IMR-90 (cell line): ENCODE measurements at regions not wholly inside any gene's neighbourhood (a gene's known extent, or its start where the extent isn't known, plus 50 kb on each side); places are given as distances from the start of the nearest gene placed in this dataset.

Experiments
- ATAC-seq: fragments of 200-7000 bp; cut with Tn5 transposase; 2 replicates; pipeline ENCODE4 v1.9.1; 2020; ENCODE audit warnings: low read depth, mild to moderate bottlenecking, moderate library complexity
- BruUV-seq: library from RNA; stranded (reverse); fragments of 400-500 nt; replicated peaks from 2 replicates; lab custom pipeline; 2021; lab: Mats Ljungman, UMichigan
- CTCF ChIA-PET: fragments of 300-600 bp; formaldehyde crosslinking; extraction: SDS; loops from one replicate; lab custom pipeline; 2021; ENCODE audit warnings: antibody characterized with exemption; lab: Yijun Ruan, JAX
- POLR2A ChIA-PET: fragments of 300-600 bp; sonication (Branson Sonifier 250); formaldehyde crosslinking; loops from one replicate; lab custom pipeline; 2022; ENCODE audit warnings: antibody characterized with exemption; ENCODE audit not compliant: unreplicated experiment; lab: Charles Lee
- DNase-seq: peaks from one replicate; pipeline ENCODE4 v3.0.0; 2013
- H2AFZ ChIP-seq: replicated peaks from 2 replicates; pipeline ENCODE3; 2013; ENCODE audit warnings: low read length, mild to moderate bottlenecking; ENCODE audit not compliant: poor library complexity
- H2AK5ac ChIP-seq: 2 replicates; pipeline ENCODE4 v1.6.1; 2013; ENCODE audit warnings: low read depth, low read length, inconsistent platforms
- H2AK9ac ChIP-seq: replicated peaks from 2 replicates; pipeline ENCODE3; 2013; ENCODE audit warnings: mild to moderate bottlenecking, low read depth, low read length, moderate library complexity; ENCODE audit not compliant: poor library complexity
- H2BK120ac ChIP-seq: 2 replicates; pipeline ENCODE4 v1.6.1; 2013; ENCODE audit warnings: low read depth, low read length, inconsistent platforms
- H2BK15ac ChIP-seq: 3 replicates; pipeline ENCODE4 v1.6.1; 2013; ENCODE audit warnings: low read depth, low read length, inconsistent platforms
- H2BK20ac ChIP-seq: 2 replicates; pipeline ENCODE4 v1.6.1; 2013; ENCODE audit warnings: low read depth, mild to moderate bottlenecking, inconsistent platforms, low read length, moderate library complexity
- H2BK5ac ChIP-seq: 2 replicates; pipeline ENCODE4 v1.6.1; 2013; ENCODE audit warnings: mild to moderate bottlenecking, low read depth, low read length, inconsistent platforms; ENCODE audit not compliant: poor library complexity, severe bottlenecking
- H3K14ac ChIP-seq: replicated peaks from 2 replicates; pipeline ENCODE4 v1.6.1; 2013; ENCODE audit warnings: low read depth, low read length, inconsistent platforms
- H3K18ac ChIP-seq: 2 replicates; pipeline ENCODE4 v1.6.1; 2013; ENCODE audit warnings: low read depth, low read length, control low read depth
- H3K23ac ChIP-seq: 2 replicates; pipeline ENCODE4 v1.6.1; 2013; ENCODE audit warnings: low read depth, low read length, inconsistent platforms
- H3K27ac ChIP-seq: 2 replicates; pipeline ENCODE4 v1.5.1; 2013; ENCODE audit warnings: mild to moderate bottlenecking, control low read depth, low read length; ENCODE audit not compliant: insufficient read depth
- H3K27me3 ChIP-seq: 2 replicates; pipeline ENCODE4 v1.6.1; 2013; ENCODE audit warnings: low read length; ENCODE audit not compliant: control insufficient read depth, insufficient read depth
- H3K36me3 ChIP-seq: 2 replicates; pipeline ENCODE4 v1.6.1; 2013; ENCODE audit warnings: low read length, mixed read lengths; ENCODE audit not compliant: control insufficient read depth, insufficient read depth
- H3K4ac ChIP-seq: 2 replicates; pipeline ENCODE4 v1.6.1; 2013; ENCODE audit warnings: low read depth, low read length, inconsistent platforms
- H3K4me1 ChIP-seq: 2 replicates; pipeline ENCODE4 v1.6.1; 2013; ENCODE audit warnings: low read length, mixed read lengths; ENCODE audit not compliant: control insufficient read depth, insufficient read depth
- H3K4me2 ChIP-seq: 2 replicates; pipeline ENCODE4 v1.6.1; 2013; ENCODE audit warnings: low read depth, mild to moderate bottlenecking, control low read depth, low read length, moderate library complexity
- H3K4me3 ChIP-seq: 2 replicates; pipeline ENCODE4 v1.5.1; 2013; ENCODE audit warnings: low read depth, mild to moderate bottlenecking, control low read depth, low read length, moderate library complexity; ENCODE audit not compliant: insufficient read depth
- H3K56ac ChIP-seq: 2 replicates; pipeline ENCODE4 v1.6.1; 2013; ENCODE audit warnings: low read length, inconsistent platforms; ENCODE audit not compliant: insufficient read depth; ENCODE audit errors: extremely low read depth
- H3K79me1 ChIP-seq, 2 experiments: 2 replicates each; pipeline ENCODE4 v1.6.1; 2013; ENCODE audit warnings: low read length in 2 of 2, inconsistent platforms in 1 of 2, low read depth in 1 of 2
- H3K9ac ChIP-seq: 2 replicates; pipeline ENCODE4 v1.6.1; 2013; ENCODE audit warnings: low read depth, low read length, control low read depth
- H3K9me1 ChIP-seq: 2 replicates; pipeline ENCODE4 v1.6.1; 2013; ENCODE audit warnings: low read length, inconsistent platforms; ENCODE audit not compliant: insufficient read depth
- H3K9me3 ChIP-seq: 2 replicates; pipeline ENCODE4 v1.6.1; 2013; ENCODE audit warnings: low read length; ENCODE audit not compliant: control insufficient read depth, insufficient read depth
- H4K20me1 ChIP-seq: 2 replicates; pipeline ENCODE4 v1.6.1; 2013; ENCODE audit warnings: low read length, inconsistent platforms; ENCODE audit not compliant: insufficient read depth
- H4K5ac ChIP-seq: 2 replicates; pipeline ENCODE4 v1.6.1; 2013; ENCODE audit warnings: mild to moderate bottlenecking, low read depth, low read length, control low read depth
- H4K8ac ChIP-seq, 2 experiments: 2 replicates each; pipeline ENCODE4 v1.6.1; 2013; ENCODE audit warnings: low read depth in 2 of 2, low read length in 2 of 2, control low read depth in 1 of 2, inconsistent platforms in 1 of 2
- H4K91ac ChIP-seq: 2 replicates; pipeline ENCODE4 v1.6.1; 2013; ENCODE audit warnings: low read depth, low read length, inconsistent platforms; ENCODE audit not compliant: insufficient read depth
- CHD1 ChIP-seq: IDR thresholded peaks from 2 replicates; pipeline ENCODE4 v1.6.1; 2012; ENCODE audit warnings: low read depth, low read length, improper control_type of control experiment
- FOS ChIP-seq: fragments of 150-350 bp; IDR thresholded peaks from 2 replicates; pipeline ENCODE4 v1.6.1; 2016; ENCODE audit warnings: low read depth, low read length
- MAFK ChIP-seq: IDR thresholded peaks from 2 replicates; pipeline ENCODE4 v1.6.1; 2012; ENCODE audit warnings: low read depth, low read length, improper control_type of control experiment
- MAZ ChIP-seq: IDR thresholded peaks from 2 replicates; pipeline ENCODE4 v1.6.1; 2012; ENCODE audit warnings: low read depth, mild to moderate bottlenecking, low read length, improper control_type of control experiment, moderate library complexity, borderline replicate concordance
- NFE2L2 ChIP-seq: fragments of 150-350 bp; IDR thresholded peaks from 2 replicates; pipeline ENCODE4 v1.6.1; 2016; ENCODE audit warnings: low read depth, mild to moderate bottlenecking, low read length
- POLR2A ChIP-seq: IDR thresholded peaks from 2 replicates; pipeline ENCODE4 v1.6.1; 2012; ENCODE audit warnings: mild to moderate bottlenecking, low read depth, low read length
- RCOR1 ChIP-seq: IDR thresholded peaks from 2 replicates; pipeline ENCODE4 v1.6.1; 2012; ENCODE audit warnings: mild to moderate bottlenecking, low read length, improper control_type of control experiment; ENCODE audit not compliant: insufficient replicate concordance
- RFX5 ChIP-seq: IDR thresholded peaks from 2 replicates; pipeline ENCODE4 v1.8.0; 2012; ENCODE audit warnings: low read depth, mild to moderate bottlenecking, low read length, moderate library complexity
- SMC3 ChIP-seq: fragments of 150-350 bp; IDR thresholded peaks from 2 replicates; pipeline ENCODE4 v1.6.1; 2016; ENCODE audit warnings: low read depth, mild to moderate bottlenecking, antibody characterized with exemption, low read length, moderate library complexity
- WGBS, 2 experiments: methylation state at CpG; one replicate each; pipeline versions ENCODE4 v1.1.5 to v1.1.7; 2013; ENCODE audit warnings: missing lambda C conversion rate in 2 of 2; ENCODE audit not compliant: insufficient read length in 1 of 2; ENCODE audit errors: extremely low coverage in 2 of 2; 5-methylcytosine and 5-hydroxymethylcytosine counted together
- dilution Hi-C: fragments of 300-500 bp; cut with HindIII; formaldehyde crosslinking; loops from one replicate; pipeline ENCODE4 v1.14.3; 2018; ENCODE audit warnings: low sequenced_read_pairs; ENCODE audit not compliant: unreplicated experiment
- in situ Hi-C: fragments of 300-500 bp; cut with MboI; formaldehyde crosslinking; loops from 3 replicates; pipeline ENCODE4 v1.14.3; 2019; ENCODE audit warnings: low sequenced_read_pairs, inconsistent platforms, mixed read lengths
- intact Hi-C: fragments of 100-400 bp; cut with micrococcal nuclease; formaldehyde crosslinking; loops from 2 replicates; pipeline ENCODE4 v1.10.0; 2022
- TF ChIP-seq, protein P1 (sequence below): fragments of 150-350 bp; IDR thresholded peaks from 2 replicates; pipeline ENCODE4 v1.6.1; 2017; ENCODE audit warnings: mild to moderate bottlenecking, antibody characterized with exemption, low read length, low read depth
- TF ChIP-seq, protein P2 (sequence below): fragments of 150-350 bp; IDR thresholded peaks from 2 replicates; pipeline ENCODE4 v1.6.1; 2016; ENCODE audit warnings: low read depth, mild to moderate bottlenecking, low read length, moderate library complexity, borderline replicate concordance

DNA sequence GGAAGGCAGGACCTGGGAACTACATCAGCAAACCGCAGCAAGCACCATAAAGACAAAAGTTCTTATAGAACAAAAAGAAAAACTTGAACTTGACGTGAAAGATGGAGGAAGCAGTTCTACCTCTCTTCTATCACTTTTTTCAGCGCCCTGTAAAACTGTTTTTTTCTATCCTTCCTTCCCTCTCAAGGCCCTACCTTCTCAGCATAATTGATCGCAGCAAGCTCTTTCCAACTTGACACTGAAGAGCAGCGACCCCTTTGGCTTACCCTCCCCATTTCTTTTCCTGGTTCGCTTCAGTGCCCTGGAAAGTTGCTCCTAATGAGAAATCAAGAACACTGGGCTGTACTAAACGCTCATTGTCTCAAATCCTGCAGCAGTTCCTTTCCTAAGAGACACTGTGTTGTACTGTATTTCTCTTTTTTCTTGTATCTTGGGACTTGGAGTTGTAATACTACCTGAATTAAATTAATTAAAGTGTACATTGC is 150.6 kb upstream of the SLC4A4 start (continued):
- TF ChIP-seq, protein P1, sequence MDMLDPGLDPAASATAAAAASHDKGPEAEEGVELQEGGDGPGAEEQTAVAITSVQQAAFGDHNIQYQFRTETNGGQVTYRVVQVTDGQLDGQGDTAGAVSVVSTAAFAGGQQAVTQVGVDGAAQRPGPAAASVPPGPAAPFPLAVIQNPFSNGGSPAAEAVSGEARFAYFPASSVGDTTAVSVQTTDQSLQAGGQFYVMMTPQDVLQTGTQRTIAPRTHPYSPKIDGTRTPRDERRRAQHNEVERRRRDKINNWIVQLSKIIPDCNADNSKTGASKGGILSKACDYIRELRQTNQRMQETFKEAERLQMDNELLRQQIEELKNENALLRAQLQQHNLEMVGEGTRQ = no peak

DNA sequence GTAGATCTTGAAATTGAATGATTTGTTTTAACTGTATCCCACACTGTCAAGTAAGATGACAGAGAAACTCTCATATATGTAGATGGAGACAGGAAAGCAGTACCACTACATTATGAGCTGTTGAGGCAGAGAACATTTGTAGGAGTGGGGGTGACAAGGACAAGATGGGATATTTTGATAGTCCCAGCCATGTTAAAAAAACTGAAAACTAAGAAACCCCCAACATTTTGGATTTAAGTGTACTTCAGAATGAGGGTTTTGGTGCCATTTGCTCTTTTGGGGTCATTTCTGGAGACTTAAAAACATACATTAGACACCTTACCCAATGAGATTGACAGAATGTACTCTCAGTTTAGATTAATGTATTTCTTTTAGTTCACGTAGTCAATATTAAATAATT is 149.9 kb upstream of the SLC4A4 start:
- peaks cover 2% of the 10 kb centered on the region; the same call in 1 of the 2 replicates for H3K4me1 ChIP-seq
- H3K23ac ChIP-seq = peak overlapping the region; percentile 88; the same call in 1 of the 2 replicates
- H4K5ac ChIP-seq = no peak overlapping the region
- WGBS, 2 experiments = no CpG with 5 or more reads among the region's 1 CpG
- H3K56ac ChIP-seq = peak overlapping the region; percentile 58
- peak overlapping the region; percentile 38; the same call in 1 of the 2 replicates for H3K4ac ChIP-seq
- peaks cover 3% of the 10 kb centered on the region; the same call in 1 of the 2 replicates for H4K20me1 ChIP-seq
- no TSS peak for BruUV-seq
- H3K9me3 ChIP-seq = no peaks in the 10 kb centered on the region
- dilution Hi-C loops (no loop called here), intact Hi-C loops (loop anchor here (1.0 to 10.0 kb wide), 8 partner anchors 42 to 364 kb away; partner anchors contain the start of gene DCK), in situ Hi-C loops (loop anchor here (10.0 kb wide), 1 partner anchor 366 kb away; no protein-coding TSS in a partner anchor)
- no peaks in the 10 kb centered on the region for H3K27me3 ChIP-seq
- H2BK5ac ChIP-seq = peak overlapping the region; percentile 93
- no peaks in the 10 kb centered on the region; the same call in 1 of the 2 replicates for H3K36me3 ChIP-seq
- H3K79me1 ChIP-seq = peaks cover 4 to 36% of the 10 kb centered on the region in 2 experiments; a peak in 3 of 4 replicates
- H3K9me1 ChIP-seq = peaks cover 4% of the 10 kb centered on the region; the same call in 1 of the 2 replicates
- peak overlapping the region; percentile 74; the same call in 2 of the 3 replicates for H2BK15ac ChIP-seq
- H3K4me2 ChIP-seq = peak overlapping the region; percentile 98
- ChIA-PET CTCF (interaction anchor here (0.5 to 2.3 kb wide), 10 partner anchors 12 to 516 kb away, joined by 3 to 13 read pairs (median 4); no protein-coding TSS in a partner anchor), POLR2A (no interaction called here)
- H4K8ac ChIP-seq = peak overlapping the region in 1 of 2 experiments; percentile 71; a peak in 1 of 4 replicates
- DNase-seq (no peak), ATAC-seq (no peak)
- no peak overlapping the region for H2AFZ ChIP-seq
- peak overlapping the region; percentile 55; the same call in 1 of the 2 replicates for H4K91ac ChIP-seq
- H2AK5ac ChIP-seq = no peak overlapping the region; the same call in 1 of the 2 replicates
- peak overlapping the region; percentile 25; the same call in 1 of the 2 replicates for H3K27ac ChIP-seq
- peak overlapping the region; percentile 78; the same call in 1 of the 2 replicates for H3K18ac ChIP-seq
- H3K9ac ChIP-seq = peak overlapping the region; percentile 85
- no peak overlapping the region for H2BK20ac ChIP-seq
- TF ChIP-seq SMC3 = no peak
- no peak for TF ChIP-seq CHD1
- no peak for TF ChIP-seq MAFK
- no peak for TF ChIP-seq FOS
- TF ChIP-seq POLR2A = no peak
- no peak for TF ChIP-seq RFX5
- TF ChIP-seq, protein P1 = no peak
- TF ChIP-seq RCOR1 = no peak
- no peak for TF ChIP-seq MAZ
- TF ChIP-seq NFE2L2 = no peak
- TF ChIP-seq, protein P2, sequence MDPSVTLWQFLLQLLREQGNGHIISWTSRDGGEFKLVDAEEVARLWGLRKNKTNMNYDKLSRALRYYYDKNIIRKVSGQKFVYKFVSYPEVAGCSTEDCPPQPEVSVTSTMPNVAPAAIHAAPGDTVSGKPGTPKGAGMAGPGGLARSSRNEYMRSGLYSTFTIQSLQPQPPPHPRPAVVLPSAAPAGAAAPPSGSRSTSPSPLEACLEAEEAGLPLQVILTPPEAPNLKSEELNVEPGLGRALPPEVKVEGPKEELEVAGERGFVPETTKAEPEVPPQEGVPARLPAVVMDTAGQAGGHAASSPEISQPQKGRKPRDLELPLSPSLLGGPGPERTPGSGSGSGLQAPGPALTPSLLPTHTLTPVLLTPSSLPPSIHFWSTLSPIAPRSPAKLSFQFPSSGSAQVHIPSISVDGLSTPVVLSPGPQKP = no peak
- H3K14ac ChIP-seq = peak overlapping the region; percentile 39; the same call in 1 of the 2 replicates
- H2BK120ac ChIP-seq = peak overlapping the region; percentile 56; the same call in 1 of the 2 replicates
- H3K4me3 ChIP-seq = peak overlapping the region; percentile 57
- no peak overlapping the region for H2AK9ac ChIP-seq
